ENCODE measurements at regions not wholly inside any gene's neighbourhood (a gene's known extent, or its start where the extent isn't known, plus 50 kb on each side); places are given as distances from the start of the nearest gene placed in this dataset.

DNA sequence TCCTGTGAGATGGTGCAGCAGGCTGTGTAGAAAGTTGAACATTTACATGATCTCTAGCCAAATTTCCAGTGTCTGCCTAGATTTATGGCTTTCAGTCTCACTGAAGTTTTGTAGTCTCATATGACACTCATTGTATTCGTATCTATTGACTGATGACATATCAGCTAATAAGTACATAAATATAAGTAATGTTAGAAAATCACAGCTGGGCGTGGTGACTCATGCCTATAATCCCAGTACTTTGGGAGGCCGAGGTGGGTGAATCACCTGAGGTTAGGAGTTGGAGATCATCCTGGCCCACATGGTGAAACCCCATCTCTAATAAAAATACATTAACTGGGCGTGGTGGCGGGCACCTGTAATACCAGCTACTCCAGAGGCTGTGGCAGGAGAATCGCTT lies 54.7 kb upstream of the HTR2A start:
- no peak for DNase-seq

GRCh38 chr13:46949211-46949610 lies 52.4 kb upstream of the HTR2A start:
- no peak for DNase-seq

DNA sequence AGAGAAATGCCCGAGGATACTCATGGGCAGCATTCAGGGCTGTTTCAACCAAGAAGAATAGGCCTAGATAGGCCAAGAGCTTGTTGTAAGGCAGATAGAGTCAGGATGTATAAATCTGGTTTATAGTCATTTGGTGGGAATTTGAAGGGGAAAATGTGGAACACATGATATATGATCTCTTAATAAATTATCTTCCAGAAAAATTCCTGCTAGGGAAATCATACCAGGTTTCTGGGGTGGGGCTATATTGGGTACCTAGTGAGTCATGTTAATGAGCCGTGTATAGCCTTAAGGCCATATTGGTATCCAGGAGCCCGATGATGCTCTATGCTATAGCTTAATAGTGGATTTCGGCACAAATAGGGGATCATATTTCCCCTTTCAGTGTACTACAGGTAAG lies 51.5 kb upstream of the HTR2A start:
- no peak for DNase-seq

DNA sequence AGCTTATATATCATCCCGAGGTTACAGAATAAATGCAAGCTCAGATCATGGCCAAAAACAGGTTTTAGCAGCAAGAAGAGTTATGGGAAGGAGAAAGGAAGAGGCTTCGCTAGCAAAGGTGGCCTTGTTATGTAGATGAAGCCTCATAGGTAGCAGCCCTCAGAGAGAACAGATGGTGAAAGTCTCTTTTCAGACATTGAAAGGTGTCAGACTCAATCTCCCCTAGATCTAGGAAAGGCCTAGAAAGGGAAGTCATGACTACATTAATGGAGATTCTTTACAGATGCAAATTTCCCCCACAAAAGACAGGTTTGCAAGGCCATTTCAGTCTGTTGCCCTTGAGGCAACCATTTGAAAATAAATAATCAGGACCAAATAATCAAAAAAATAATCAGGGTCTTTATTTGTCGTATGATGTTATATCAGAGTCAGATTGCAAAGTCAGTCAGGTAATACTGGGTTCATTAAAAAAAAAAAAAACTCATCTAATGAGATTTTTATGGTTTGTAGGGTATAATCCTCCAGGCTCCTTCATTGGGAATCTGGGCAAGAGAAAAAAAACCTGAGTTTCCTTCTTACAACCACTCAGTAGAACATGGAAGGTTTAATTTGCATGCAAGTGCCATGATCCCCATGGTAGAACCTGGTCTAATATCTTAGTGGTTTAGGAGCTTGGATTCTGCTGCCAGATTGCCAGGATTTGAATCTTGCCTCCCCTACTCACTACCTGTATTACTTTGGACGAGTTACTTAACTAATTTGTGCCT lies 50.8 kb upstream of the HTR2A start:
- no peak for DNase-seq

All from CD4-positive, alpha-beta T cell treated with Interferon alpha-2 for 1 hour (primary cell).